ENCODE measurements at regions not wholly inside any gene's neighbourhood (a gene's known extent, or its start where the extent isn't known, plus 50 kb on each side); places are given as distances from the start of the nearest gene placed in this dataset.
"Not testable (repeated sequence)": the region's sequence is repeated elsewhere in the genome, so short reads cannot be mapped to it uniquely, and the experiment has no call there.

DNA sequence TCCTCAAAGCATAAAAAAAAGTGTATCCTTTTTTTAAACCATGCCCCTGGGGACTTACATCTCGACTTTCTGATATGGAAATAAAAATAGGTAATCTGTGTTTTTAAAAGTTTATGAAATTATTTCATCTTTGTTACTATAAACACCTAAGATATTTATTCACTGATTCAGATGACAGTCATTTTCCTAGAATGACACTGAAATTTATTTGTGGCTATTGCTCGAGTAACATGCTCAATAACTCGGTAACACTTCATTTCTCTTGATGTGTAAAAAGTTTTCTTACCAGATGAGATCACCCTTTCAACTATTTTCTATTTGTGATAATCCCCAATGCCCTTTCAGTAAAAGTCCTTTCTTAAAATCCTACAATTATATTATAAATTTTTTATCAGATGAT lies 495.8 kb downstream of the TTLL7 start:
- no peak for DNase-seq

DNA sequence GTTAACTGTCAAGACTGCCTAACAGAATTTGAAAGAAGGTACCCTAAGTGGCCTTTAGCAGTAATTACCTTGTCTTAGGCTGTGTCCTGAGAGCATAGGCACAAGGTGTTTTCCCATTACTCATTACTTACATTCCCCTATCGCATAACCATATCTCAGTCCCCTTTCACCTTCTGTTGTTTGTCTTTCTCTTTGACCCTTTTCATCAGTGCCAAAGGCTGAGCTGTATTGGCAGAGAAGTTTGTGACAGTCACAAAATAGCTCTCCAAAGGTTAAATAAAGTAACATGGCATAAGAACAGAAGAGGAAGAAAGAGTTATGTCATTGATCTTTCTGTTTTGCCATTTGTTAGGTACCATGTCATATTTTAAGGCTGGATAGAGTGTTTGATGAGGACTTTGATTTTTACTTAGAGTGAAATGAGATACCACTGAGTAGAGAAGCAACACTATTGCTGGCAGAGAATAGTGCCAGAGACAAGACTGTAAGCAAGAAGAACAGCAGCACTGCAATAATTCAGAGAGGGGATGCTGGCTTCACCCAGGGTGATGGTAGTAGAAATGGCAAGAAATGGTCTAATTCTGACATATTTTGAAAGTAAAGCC lies 497.8 kb downstream of the TTLL7 start:
- DNase-seq = no peak

DNA sequence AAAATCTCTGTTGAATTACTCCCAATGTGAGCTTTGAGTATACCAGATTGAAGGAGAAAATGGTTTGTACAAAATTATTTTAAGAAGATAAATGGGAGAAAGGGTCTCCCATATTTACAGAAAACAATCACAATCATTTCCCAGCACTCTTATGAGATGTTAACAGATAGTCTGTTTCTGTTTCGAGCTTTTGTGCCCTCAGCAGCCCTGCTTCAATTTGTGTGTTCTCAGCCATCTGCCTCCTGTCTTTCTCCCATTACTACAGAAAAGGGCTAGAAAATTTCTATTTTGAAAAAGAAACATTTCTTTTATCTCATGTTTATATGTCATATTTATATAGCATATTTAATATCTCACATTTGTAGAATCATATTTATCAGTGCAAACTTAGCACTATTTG lies 498.4 kb downstream of the TTLL7 start:
- no peak for DNase-seq

DNA sequence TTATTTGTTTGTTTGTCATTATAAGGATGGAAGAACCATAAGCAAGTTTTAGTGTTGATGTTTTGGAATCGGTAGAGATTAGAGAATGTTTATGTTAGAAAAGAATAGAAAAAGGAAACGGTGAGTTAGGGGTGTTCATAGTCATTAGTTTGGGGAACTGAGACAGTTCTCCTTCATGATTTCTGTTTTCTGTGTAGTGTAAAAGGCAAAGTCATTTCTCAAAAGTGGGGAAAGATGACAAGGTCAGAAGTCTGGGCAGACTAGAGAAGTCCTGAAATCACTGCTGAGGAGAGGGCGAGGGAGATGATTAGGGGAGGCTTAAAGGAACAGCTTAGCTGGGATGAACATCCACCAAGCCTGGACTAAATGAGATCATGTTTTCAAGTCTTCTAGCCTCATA lies 498.9 kb downstream of the TTLL7 start:
- no peak for DNase-seq

DNA sequence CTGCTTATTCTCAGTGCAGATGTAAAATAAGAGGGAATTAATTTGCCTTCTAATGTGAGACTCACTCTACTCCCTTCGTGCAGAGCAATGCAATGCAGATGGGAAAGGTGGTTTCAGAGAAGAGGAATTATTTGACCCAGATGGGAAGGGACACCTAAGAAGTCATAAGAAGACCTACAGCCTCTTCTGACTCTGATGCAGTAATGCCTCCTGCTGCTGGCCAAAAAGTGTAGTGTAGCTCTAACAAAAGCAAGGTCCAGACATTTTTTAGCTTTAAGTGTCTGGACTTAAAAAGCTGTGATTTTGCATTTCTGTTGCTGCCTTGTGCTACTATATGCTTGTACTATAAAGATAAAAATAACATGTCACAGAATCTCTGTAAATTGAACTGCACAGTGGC lies 501.4 kb downstream of the TTLL7 start:
- no peak for DNase-seq

DNA sequence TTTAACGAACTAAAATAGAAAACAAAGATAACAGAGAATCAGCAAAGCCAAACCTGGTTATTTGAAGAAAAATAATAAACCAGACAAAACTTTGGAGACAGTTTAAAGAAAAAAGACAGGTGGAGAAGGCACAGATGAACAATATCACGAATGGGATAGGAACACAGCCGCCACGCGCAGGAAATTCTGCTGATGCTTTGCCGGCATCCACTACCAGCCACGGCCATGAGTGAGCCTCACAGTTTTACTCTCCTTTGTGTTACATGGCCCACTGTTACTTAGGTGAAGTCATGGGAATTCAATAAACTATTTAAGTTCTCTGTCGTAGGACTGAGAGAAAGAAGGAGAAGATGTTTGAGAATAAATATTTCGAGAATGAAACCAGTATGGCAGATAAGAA lies 503.4 kb downstream of the TTLL7 start:
- DNase-seq = no peak

DNA sequence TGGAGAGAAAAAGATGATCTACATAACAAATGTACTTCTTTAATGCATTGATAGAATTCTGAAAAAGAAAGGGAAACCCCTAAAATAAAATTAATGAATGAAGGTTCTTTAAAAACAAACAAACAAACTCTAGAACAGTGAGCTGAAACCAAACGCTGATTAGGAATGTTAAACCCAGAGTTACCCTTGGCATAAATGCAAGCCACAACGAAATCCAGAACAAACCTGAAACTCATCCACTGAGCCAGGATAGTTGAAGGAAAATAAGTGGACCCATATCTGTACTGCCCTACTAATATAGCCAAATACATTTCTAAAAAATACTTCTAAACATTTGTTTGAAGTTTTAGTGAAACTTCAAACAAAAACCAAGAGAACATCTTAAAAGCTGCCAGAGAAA lies 505.3 kb downstream of the TTLL7 start:
- DNase-seq = no peak

DNA sequence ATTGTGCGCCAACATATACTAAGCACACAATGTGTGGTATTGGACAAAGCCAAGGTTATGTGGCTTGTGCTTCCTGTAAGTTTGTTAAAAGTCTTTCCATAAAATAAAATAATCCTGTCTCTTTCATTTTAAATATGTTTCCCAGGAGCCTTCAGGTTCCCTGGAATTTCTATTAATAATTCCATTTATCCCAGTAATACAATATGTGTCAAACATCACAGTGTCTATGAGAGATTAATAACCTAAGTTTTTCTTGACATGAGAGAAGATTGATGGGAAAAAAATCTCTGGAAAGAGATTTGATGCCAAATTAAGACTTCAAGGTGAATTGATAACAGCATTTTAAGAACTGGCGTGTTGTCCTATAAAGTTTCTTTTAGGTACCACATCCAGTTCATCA lies 507.0 kb downstream of the TTLL7 start:
- no peak for DNase-seq

DNA sequence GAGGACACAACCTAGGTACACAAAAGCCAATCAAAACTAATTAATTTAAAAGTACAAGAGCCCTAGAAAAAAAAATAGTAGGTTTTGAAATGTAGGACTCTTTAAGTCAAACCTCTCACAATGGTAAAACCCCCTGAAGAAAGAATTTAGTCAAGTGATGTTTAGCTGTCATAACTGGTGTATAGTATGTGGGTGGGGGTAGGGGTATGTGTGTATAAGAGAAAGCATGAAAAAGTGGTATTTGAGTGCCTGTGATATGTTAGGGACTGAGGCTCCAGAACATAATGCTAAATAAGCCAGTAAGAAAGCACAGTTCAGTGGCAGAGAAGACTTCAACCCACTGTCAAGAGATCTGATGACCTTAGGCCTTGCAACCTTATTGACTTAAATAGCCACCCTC lies 507.9 kb downstream of the TTLL7 start:
- no peak for DNase-seq

DNA sequence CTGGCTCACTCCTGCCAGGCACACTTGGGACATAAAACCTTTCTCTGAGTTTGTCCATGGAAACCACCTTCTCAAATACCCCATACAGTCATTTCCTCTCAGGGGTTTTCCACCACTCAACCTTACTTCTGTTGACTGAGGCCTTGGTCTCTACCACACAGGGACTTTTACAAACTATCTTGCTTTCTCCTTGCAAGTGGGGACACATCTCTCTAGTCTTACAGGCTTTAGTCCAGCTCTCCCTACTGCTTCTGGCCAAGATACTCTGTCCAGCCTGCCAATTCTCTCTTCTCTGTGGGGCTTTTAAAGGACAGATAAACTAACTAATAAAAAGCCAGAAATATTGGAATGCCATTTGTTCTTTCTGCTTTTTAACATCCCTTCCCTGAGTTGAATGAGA lies 510.8 kb downstream of the TTLL7 start:
- not testable (repeated sequence) for DNase-seq

DNA sequence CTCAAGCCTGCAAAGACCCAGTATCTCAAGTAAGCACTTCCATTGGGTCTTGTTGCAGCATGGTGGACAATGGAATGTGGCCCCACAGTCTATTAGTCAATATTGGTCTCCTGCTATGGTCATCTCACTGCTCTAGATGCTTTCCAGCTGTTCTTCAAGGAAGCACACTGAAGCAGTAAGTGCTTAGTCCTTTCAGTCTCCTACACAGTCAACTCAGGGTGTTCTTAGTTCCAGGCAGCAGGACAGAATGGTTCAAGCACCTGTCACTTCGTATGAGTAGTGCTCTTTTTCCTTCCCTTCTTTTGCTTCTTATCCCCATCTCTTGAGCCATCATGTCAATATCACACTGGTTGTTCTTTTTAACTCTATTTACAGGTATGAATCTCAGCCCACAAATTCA lies 511.5 kb downstream of the TTLL7 start:
- DNase-seq = not testable (repeated sequence)

DNA sequence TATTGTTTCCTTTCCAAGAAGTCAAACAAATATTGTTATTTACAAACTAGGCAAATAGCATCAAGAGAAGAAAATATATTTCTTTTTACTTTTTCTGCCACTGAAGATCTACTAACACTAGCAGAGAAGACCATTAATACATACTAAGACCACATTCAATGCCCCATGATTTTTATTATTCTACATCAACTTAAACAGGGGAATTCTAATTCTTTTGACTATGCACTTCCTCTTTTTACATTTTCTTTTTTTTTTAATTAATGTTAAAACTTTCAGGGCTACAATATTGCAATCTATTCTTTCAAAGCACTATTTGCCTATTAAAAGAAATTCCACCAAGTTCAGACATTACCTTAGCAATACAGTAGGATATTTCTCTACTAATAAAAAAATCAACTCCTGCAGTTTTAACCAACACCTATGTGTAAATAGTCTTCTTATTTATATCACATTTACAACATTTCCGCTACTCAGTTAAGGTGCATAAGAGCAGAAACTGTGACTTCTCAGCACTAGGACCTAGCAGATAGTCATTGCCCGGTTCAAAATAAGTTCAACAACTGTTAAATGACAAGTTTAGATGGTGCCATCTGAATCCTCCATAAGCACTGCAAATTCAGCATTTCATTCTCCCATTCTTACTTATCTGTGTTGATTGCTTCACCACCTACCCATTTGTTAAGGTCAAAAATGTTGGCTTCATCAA lies 513.5 kb downstream of the TTLL7 start:
- not testable (repeated sequence) for DNase-seq

DNA sequence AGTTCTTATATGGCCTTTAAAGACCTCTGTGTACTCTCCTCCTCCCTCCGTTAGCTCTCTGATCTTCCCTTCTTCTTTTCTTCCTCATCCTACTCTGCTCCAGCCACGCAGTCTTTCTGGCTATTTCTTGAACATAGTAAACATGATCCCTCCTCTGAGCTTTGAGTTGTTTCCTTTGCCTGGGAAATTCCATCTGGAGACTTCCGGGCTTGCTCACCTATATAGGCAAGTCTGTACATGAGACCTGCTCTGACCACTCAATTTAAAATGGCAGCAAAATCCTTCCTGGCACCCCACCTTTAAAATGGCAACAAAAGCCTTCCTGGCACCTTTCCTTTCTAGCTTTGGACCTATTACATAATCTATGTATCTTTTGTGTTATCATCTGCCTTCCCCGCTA lies 517.6 kb downstream of the TTLL7 start:
- not testable (repeated sequence) for DNase-seq

DNA sequence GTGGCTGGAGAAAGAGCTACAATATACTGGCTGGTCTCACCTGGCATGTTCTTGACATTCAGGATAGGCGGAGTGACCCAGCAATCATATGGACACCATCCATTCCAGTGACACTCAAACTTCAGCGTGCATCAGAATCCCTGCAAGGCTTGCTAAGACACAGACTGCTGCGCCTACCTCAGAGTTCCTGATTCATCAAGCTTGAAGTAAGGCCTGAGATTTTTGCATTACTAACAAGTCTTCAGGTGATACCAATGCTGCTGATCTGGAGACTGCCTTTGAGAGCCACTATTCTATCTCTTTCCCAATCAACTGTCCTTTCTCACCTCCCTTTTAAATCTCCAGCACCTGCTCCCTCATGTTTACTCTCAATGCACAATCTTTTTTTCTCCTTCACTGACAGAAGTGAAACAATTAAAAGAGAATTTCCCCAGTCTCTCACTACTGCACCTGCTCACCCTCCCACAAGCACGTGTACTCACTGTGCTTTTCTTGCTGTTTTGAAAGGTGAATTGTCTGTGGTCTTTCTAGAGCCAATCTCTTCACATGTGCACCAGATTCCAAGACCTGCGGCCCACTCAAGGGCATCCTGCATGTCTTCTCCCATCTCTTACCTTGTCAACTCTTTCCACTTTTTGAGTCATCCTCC lies 519.2 kb downstream of the TTLL7 start:
- DNase-seq = not testable (repeated sequence)

DNA sequence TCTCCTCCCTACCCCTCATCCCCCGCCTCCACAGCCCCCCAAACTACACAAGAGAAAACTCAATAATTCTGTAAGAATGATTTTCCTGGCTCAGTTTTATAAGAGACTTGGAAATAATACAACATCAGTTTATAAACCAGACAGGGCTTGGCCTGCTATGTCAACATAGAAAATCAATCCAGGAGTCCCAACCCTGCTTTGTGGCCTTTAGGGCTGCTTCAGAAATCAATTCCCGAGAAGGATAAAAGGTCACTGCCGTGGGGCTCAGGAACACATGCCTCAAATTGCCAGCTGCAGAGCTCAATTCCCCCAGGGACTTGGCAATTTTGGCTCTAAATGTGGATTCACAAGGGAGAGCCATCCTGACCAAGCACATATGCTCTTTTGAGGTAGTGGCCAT lies 520.8 kb downstream of the TTLL7 start:
- not testable (repeated sequence) for DNase-seq

DNA sequence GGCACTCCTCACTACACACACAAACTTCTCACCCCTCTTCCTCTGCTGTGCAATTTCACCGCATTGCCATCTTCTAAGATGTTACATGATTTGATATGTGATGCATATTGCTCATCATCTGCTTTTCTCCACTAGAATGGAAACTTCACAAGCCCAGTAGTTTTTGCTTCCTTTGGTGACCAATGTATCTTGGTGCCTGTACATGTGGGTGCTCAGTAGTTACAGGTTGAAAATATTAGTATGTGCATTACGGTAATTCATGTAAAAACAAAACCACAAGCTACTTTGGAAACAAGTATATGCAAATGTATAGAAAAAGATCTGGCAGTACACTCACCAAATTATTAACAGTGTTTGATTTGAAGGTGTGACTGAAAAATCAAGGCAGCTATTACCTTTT lies 522.4 kb downstream of the TTLL7 start:
- DNase-seq = not testable (repeated sequence)

DNA sequence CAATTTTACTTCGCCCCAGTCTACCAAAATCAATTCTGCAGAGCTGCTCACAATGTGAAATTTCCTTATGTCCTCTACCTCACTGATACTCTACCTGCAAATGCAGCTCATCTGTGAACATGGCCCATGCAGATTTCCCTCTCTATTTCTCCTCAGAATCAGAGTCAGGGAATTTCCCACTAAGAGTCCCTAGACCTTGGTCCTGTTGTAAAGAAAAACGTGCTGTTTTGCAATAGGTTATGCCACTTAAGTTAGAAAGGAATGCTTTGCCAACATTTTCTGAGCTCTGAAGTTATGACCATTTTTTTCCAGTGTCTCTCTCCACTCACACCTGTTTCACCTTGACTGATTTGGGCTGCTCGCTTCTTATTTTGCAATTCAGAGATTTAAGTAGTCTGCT lies 524.0 kb downstream of the TTLL7 start:
- DNase-seq = not testable (repeated sequence)

DNA sequence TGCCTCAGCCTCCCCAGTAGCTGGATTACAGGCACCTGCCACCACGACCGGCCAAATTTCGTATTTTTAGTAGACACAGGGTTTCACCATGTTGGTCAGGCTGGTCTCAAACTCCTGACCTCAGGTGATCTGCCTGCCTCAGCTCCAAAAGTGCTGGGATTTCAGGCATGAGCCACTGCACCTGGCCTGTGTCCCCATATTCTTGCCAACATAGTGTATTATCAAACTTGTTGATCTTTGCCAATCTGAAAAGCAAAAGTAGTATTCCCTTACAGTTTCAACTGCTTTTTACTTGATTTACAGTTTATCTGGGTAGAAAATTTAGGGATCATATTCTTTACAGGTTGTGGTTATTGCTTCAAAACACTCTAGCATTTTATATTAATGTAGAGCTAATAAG lies 524.9 kb downstream of the TTLL7 start:
- not testable (repeated sequence) for DNase-seq

DNA sequence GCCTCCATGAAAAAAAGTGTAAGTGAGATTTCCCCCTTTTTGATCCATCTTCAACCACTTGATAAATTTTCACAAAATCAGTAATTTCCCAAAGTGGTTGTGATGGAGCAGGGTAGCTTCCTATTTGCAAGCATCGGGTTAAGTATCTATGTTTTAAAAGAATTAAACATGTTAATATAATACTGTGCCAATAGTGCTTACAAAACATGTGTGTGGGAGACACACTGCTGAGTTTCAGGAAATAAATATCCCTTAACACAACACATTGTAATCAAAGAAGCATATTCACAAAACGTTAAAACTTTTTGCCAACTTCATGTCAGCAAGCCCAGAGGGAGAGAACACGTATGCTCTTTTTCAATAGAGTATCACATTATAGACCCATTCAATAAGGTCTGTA lies 526.9 kb downstream of the TTLL7 start:
- not testable (repeated sequence) for DNase-seq

DNA sequence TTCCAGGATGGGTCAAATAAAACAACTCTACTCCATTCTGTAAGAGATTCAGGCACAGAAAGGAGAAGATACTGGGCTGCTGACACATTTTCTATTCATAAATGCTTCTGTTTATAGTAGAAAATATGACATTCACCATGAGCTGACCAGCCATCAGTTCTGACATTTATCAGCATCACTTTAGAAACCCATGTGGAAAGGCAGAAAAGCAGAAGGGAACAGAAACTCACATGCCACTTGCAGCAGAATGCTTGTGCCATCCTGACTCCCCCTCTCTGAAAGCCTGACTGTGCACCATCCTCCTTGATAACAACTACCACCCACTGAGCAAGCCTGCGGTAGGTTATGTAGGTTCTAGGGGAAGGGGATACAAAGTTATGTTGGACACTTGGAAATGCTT lies 527.7 kb downstream of the TTLL7 start:
- DNase-seq = not testable (repeated sequence)

DNA sequence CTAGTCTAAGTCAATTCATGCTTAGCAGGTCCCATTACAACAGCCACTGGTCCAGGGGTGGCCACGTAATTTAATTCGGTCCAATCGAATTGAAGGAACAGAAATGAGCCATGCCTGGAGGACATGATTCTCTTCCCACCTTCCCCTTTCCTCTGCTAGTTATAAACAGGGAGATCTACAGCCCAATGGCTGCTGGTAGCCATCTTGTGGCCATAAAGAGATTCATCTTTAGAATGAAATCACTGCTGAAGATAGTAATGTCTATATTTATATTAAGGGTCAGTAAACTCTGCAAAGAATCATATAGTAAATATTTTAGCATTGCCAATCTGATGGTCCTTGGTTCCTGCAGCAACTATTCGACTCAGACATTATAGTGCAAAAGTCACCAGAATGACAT lies 530.6 kb downstream of the TTLL7 start:
- DNase-seq = not testable (repeated sequence)

DNA sequence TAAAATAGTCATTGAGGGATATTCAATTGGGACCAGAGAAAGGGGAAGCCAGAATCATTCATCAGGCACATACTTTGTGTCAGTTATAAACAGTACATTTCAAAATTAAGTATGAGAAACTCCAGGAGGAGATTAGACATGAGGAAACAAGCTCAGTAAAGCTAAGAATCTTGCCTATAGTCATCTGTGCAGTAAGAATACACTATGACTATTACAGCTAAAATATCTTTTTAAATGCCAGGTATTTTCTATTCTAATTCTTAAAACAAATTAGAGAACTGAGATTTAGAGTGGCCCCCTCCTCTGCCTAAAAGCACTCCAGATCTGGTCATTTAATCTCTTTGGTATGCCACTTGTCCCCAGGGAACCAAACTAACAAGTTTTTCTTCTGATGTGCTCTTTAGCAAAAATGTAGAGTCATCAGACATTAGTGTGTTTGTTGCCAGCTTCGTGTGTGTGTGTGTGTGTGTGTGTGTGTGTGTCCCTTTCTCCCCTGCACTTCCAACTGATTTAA lies 541.1 kb downstream of the TTLL7 start:
- not testable (repeated sequence) for DNase-seq

DNA sequence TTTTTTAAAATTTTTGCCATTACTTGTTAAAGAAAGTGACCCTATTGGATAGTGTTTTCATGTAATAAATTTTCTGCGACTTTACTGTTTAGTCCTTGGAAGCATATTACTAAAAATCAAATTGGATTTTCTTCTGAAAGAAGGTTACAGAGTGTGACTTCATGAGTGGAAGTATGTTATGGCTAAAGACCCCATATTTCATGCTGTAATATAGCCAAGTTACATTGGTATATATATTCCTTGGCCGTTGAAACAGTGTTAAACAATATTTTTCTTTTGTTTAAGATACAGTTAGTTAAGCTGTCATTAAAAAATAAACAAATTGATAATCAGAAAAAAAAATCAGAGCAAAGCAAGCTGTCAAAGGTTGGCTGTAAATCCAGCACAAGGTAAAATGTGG lies 541.7 kb downstream of the TTLL7 start:
- DNase-seq = not testable (repeated sequence)

DNA sequence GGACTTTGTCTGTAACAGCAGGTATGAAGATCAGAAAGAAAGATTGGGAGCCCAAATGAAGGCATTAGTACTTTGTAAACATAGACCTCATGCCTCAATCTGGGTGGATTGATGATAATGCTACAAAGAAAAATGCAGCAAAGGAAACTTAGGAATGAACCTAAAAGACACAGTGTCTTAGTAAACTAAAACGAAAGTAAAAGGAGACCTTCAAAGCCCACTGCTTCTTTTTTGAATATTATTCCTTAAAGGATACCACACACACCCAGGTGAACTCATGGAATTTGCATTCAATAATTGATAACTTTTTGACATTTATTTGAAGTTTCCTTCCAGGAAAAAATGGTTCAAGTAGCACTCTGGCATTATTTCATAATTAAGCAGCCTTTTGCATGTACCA lies 543.2 kb downstream of the TTLL7 start:
- DNase-seq = not testable (repeated sequence)

Data from NCI-H1930 (cell line).